Fibroblast of villous mesenchyme (primary cell): ENCODE measurements at regions not wholly inside any gene's neighbourhood (a gene's known extent, or its start where the extent isn't known, plus 50 kb on each side); places are given as distances from the start of the nearest gene placed in this dataset.
A peak's percentile ranks its signal among the peaks of the same experiment; 100 is the strongest.

Experiments
- DNase-seq: peaks from one replicate; pipeline ENCODE4 v3.0.0-alpha.2; 2010; ENCODE audit warnings: low read depth
- H3K4me3 ChIP-seq: 2 replicates; pipeline ENCODE4 v1.5.1; 2011; ENCODE audit warnings: low read depth, mild to moderate bottlenecking, low read length
- CTCF ChIP-seq: IDR thresholded peaks from 2 replicates; pipeline ENCODE4 v1.5.1; 2012; ENCODE audit warnings: low read depth, mild to moderate bottlenecking, low read length; ENCODE audit not compliant: insufficient read depth

DNA sequence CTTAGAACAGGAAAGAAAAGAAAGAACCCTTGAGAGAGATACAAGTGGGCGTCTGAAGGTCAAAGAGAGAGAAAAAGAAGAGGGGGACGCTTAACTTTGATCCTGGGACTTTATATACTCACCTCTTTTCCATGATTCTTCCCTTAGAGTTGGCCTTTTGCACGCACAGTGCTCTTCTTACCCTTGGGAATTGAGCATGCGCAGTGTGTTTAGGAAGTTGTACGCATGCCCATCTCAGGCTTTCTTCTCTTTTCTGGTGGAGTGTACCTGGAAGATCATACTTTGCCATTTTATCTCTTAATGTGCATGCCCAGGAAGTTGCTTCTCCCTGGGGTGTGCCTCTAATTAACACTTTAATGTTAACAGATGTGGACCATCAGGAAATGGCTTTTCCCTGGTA lies 229.6 kb upstream of the ANO3 start:
- no peak overlapping the region for H3K4me3 ChIP-seq
- DNase-seq, result no peak
- TF ChIP-seq CTCF, result no peak

DNA sequence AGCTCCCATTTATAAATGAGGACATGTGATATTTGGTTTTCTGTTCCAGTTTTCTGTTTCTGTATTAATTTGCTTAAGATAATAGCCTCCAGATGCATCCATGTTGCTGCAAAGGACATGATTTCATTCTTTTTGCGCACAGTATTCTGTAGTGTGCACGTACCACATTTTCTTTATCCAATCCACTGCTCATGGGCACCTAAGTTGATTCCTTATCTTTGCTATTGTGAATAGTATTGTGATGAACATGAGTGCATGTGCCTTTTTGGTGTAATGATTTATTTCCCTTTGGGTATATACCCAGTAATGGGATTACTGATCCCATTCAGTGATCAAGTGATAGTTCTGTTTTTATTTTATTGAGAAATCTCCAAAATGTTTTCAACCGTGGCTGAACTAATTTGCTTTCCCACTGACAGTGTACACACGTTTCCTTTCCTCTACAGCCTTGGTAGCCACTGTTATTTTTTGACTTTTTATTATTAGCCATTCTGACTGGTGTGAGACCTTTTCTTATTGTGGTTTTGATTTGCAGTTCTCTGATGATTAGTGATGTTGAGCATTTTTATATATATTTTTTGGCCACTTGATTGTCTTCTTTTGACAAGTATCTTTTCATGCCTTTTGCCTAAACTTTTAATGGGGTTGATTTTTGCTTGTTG lies 226.0 kb upstream of the ANO3 start:
- no peak for DNase-seq
- no peak overlapping the region for H3K4me3 ChIP-seq
- no peak for TF ChIP-seq CTCF

- TF ChIP-seq CTCF, result no peak
- H3K4me3 ChIP-seq, result no peak overlapping the region
- no peak for DNase-seq
Measured at GRCh38 chr11:26106726-26107125, 225.2 kb upstream of the ANO3 start.

DNA sequence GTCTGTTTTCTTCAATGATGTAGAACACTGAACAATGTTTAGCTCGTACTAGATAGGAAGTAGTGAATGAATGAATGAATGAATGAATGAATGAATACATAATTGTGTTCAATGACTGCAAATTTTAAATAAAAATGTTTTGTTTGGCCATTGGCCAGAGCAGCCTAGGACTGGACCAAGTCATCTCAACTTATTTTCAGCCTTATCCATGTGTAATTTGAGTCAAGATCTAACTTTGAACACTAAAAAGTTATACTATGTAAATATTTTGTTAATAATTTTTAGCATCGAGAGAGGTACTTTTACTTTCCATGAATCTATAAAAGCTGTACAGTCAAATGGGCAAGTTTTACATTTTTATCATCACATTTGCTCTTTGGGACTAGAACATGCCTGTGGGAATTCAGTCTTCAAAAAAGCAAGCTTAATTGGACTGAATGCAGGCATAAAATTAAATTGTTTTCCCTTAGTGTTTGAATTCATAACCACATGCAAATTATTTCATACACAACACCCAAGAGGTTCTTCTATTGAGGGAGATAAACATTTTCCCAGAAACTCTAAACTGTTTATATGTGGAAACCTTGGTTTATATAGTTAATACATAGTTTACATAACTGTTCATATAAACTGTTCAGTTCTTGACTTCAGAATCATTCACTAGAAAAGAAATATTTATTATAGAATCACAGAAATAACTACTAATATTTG lies 222.1 kb upstream of the ANO3 start:
- TF ChIP-seq CTCF, result no peak
- DNase-seq, result peak; percentile 44
- no peak overlapping the region for H3K4me3 ChIP-seq

GRCh38 chr11:26112264-26112663 lies 219.7 kb upstream of the ANO3 start:
- no peak for DNase-seq
- no peak overlapping the region for H3K4me3 ChIP-seq
- TF ChIP-seq CTCF, result no peak

DNA sequence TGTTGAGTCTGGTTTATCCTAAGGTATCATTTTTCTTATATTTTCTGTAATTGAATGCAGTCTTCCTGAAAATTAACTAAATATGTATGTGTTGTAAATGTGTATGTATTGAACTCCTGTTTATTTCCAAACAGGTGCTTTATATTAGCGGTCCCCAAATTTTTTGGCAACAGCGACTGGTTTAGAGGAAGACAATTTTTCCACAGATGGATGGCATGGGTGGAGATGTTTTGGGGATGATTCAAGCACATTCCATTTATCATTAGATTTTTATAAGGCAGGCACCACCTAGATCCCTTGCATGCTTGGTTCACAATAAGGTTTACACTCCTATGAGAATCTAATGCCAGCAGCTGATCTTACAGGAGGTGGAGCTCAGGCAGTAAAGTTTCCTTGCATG lies 210.5 kb upstream of the ANO3 start:
- no peak for TF ChIP-seq CTCF
- DNase-seq, result no peak
- H3K4me3 ChIP-seq, result no peak overlapping the region
